ENCODE measurements at regions not wholly inside any gene's neighbourhood (a gene's known extent, or its start where the extent isn't known, plus 50 kb on each side); places are given as distances from the start of the nearest gene placed in this dataset.

GRCh38 chr2:176822060-176822459 lies 390.5 kb upstream of the HNRNPA3 start:
- DNase-seq (ENCODE audit: low read depth in 4 of 4, low spot score in 3 of 4), result no peak

- DNase-seq (ENCODE audit: low read depth in 4 of 4, low spot score in 3 of 4), result no peak
Observed at GRCh38 chr2:176826356-176826755, 386.2 kb upstream of the HNRNPA3 start.

GRCh38 chr2:176826984-176827668 lies 385.5 kb upstream of the HNRNPA3 start:
- no peak for DNase-seq (ENCODE audit: low read depth in 4 of 4, low spot score in 3 of 4)

GRCh38 chr2:176830362-176830761 lies 382.2 kb upstream of the HNRNPA3 start:
- DNase-seq (ENCODE audit: low read depth in 4 of 4, low spot score in 3 of 4), result no peak

DNA sequence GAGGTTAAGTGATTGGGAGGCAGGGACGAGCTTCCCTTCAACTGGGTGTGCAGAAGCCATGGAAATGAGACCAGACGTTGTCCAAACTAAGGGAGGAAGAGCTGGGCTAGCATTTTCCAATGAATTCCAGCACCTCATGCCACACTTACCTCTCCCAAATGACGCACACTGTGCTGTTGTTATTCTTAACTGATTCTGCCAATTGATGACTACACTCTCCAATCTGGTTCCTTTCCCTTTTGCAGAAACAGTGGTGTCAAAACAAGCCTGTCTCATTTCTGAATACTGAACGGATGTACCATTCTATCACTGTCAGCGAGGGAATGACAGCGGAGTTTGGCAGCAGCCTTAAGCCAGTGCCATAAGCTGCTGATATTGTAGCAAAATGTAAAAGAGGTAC lies 380.5 kb upstream of the HNRNPA3 start:
- DNase-seq (ENCODE audit: low read depth in 4 of 4, low spot score in 3 of 4), result no peak

DNA sequence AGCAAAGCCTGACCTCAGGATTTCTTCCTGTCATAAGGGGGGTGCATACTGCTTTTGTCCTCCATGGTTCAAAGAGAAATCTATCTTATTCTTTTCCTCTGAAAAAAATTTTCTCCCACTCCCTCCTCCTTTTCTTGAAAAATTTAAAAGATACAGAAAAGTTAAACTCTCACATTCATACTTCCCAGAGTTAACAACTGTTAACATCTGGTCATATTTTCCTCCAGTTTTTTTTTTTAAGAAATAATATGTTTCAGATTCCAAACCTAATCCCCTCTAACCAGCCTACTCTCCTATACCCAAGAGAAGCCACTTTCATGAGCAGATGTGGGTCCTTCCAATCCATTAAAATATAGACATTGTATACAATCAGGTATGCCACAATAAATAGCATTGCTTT lies 378.9 kb upstream of the HNRNPA3 start:
- DNase-seq (ENCODE audit: low read depth in 4 of 4, low spot score in 3 of 4), result no peak

DNA sequence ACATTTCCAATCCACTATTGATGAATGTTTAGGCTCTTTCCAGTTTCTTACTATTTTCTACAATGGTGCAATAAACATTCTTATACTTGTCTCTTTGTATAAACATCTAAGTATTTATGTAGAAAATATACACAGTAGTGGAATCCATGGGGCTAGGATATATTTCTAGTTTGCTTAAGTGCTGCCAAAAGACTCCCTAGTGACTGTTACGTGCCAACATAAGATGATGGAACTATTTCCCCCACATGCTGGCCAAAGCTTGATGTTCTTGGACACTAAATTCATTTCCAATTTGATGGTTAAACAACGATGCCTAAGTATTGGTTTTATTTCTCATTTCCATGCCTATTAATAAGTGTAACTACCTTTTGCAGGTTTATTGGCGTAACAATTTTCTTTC lies 378.4 kb upstream of the HNRNPA3 start:
- DNase-seq (ENCODE audit: low read depth in 4 of 4, low spot score in 3 of 4), result no peak

DNA sequence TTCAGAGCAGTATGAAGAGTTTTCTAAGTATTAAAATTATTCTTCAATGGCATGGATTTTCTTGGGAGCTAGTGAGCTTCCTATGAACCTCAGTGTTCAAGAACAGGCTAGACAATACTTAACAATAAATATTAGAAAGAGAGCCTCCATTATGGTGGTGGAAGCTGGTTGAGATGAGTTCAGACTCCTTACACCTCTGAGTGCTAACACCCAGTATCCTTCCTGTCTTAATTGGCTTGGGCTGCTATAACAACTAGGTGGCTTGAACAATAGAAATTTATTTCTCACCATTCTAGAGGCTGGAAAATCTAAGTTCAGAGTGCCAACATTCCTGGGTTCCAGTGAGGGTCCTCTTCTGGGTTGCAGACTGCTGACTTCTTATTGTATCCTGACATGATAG lies 369.4 kb upstream of the HNRNPA3 start:
- DNase-seq (ENCODE audit: low read depth in 4 of 4, low spot score in 3 of 4), result no peak

- DNase-seq (ENCODE audit: low read depth in 4 of 4, low spot score in 3 of 4), result no peak
Observed at GRCh38 chr2:176844461-176844860, 368.1 kb upstream of the HNRNPA3 start.

- no peak for DNase-seq (ENCODE audit: low read depth in 4 of 4, low spot score in 3 of 4)
Observed at GRCh38 chr2:176845718-176846117, 366.9 kb upstream of the HNRNPA3 start.

DNA sequence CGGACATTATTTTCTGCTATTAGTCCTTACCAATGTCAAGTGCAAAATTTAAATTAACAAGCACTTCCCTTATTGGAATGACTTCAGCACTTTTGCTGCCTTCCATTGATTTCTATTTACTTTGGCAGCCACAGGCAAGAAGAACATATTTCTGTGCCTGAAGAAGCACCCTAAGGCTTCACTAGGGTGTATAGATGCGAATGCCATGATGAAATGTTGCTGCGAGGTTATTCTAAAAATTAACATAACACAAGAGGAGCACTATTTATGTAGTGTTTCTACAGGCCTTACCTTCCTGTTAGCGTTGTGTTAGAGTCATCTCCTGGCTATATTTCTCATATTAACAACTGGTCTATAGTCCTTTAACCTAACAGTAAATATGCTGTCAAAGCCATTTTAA lies 365.0 kb upstream of the HNRNPA3 start:
- DNase-seq (ENCODE audit: low read depth in 4 of 4, low spot score in 3 of 4), result no peak

GRCh38 chr2:176848844-176849243 lies 363.8 kb upstream of the HNRNPA3 start:
- no peak for DNase-seq (ENCODE audit: low read depth in 4 of 4, low spot score in 3 of 4)

DNA sequence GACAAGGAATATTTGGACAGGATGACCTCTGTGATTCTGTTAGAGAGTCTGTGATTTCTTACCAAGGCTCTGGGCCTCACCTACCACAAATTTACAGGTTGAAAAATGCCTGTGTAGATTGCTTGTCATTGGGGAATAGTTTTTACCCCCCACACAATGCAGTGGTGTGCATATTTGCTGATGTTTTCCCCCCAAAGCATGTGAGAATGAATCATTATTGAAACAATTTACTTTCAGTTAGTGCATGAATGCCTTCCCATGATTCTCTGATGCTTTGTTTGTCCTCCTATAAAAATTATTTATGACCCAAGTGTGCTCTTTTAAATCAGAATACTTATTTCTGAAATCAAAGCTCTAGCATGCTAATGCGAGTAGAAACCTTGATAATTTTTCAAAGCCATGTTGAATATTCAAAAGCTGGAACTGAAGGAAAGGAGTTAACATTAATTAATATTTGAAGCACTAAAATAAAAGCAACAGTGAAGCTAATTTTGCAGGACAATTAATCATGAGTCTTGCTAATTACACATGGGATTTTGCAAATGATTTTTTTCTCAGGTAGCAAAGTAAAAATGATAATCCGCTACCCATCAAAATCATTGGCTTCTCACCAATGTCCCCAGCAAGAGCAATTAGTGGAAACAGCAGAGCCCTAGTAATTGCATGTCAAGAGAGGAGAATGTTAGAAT lies 361.2 kb upstream of the HNRNPA3 start:
- no peak for DNase-seq (ENCODE audit: low read depth in 4 of 4, low spot score in 3 of 4)

DNA sequence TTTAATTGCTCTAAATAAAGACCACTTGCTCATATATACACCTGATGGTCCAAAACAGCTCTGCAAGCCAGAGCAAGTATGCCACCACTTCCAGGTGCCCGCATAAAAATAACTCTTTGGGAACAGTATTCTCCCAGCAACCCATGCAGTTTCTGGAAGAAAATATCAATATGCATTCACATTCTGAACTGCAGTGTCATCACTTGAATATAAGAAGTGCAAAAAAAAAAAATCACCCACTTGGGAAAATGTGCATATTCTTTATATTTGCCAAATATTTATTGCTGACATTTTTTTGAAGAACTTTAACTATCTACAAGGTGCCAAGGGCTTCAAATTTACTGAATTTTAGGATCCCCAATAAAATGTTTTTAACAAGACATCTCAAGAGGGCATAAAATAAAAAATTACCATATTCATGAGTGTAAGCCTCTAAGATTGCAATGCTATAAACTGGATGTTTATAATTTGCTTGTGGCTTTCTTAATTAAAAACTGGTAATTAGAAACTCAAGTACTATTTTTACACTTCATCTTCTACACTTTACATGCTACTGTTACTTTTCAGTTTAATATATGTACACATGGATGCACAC lies 360.6 kb upstream of the HNRNPA3 start:
- DNase-seq (ENCODE audit: low read depth in 4 of 4, low spot score in 3 of 4), result no peak

DNA sequence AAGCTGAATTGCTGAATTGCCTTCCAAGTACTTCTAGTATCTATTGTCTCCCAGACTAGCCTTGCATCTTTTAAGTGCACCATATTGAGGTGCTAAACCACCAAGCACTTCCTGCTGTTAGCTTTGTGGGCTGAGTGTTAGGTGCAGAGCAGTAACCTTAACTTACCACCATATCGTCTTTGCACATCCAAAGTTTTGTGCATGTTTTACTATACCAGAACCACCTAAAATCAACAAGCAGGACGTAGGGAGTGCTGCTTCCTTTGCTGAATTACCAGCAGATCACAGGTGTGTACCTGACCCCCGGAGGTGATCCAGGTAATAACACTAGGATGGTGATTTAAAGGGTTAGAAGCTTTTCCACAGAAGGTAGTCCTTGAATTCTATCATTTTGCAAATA lies 359.9 kb upstream of the HNRNPA3 start:
- no peak for DNase-seq (ENCODE audit: low read depth in 4 of 4, low spot score in 3 of 4)

GRCh38 chr2:176854062-176854461 lies 358.5 kb upstream of the HNRNPA3 start:
- no peak for DNase-seq (ENCODE audit: low read depth in 4 of 4, low spot score in 3 of 4)

DNA sequence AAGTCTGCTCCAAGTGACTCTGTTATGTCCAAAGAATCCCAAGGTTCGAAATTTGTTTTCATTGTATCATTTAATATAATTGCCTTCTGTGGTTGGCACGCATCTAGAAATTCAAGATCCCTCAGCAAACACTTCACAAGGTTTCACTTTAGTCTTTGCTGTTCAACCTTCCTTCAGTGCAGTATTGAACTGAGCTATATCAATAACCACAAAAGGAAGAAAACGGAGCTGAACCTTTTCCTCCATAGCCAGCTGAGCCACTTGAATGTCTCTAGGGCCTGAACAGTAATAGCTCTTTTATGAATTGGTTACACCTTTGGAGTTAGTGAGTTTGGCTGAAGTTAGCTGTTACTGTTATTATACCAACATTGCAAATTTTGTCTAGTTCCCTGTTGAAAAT lies 357.7 kb upstream of the HNRNPA3 start:
- DNase-seq (ENCODE audit: low read depth in 4 of 4, low spot score in 3 of 4), result no peak

DNA sequence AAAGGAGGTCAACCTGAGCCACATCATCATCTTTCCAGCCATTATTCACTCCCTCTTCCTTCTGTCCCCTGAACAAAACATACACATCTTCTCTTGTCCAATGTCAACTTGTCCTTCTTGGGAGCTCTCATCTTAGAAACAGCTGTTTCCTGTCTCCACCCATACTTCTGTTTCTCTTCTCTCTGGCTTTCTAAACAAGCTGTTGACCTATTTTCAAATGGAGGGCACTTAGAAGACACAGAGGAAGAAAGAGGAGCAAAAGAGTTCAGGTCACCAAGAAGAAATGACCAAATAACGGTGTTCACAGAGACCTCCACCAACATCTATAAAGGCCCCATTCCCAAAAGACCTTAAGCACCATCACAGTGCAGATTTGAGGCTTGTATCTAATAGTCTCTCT lies 355.9 kb upstream of the HNRNPA3 start:
- no peak for DNase-seq (ENCODE audit: low read depth in 4 of 4, low spot score in 3 of 4)

- DNase-seq (ENCODE audit: low read depth in 4 of 4, low spot score in 3 of 4), result no peak
Observed at GRCh38 chr2:176865336-176865735, 347.3 kb upstream of the HNRNPA3 start.

GRCh38 chr2:176872406-176872805 lies 340.2 kb upstream of the HNRNPA3 start:
- DNase-seq (ENCODE audit: low read depth in 4 of 4, low spot score in 3 of 4), result no peak

- DNase-seq (ENCODE audit: low read depth in 4 of 4, low spot score in 3 of 4), result no peak
Observed at GRCh38 chr2:176873403-176873802, 339.2 kb upstream of the HNRNPA3 start.

DNA sequence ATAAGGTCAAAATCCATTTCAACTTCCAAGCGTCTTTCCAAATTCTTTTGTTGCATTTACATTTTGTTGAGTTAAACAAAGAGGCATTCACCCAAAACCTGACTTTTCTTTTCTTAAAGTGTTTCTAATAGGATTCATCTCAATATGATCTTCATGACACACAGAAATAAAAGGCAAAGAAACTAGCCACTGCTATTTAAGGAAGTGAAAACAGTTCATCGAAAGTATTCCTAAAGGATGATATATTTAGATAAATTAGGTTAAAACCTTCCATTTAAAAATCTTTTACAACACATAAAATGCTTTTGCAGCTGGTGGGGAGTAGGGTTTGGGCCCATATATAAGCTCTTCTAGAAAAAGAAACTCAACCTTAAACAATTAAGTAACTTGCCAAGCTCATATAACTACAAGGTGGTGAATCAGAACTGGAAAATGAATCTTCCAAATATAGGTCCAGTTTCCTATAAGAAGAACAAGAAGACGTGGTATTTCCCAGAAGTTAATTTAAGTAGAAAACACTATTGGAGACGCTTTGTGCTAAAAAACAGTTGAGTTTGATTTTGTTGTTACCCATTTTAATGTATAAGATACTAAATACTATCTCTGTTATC lies 336.0 kb upstream of the HNRNPA3 start:
- no peak for DNase-seq (ENCODE audit: low read depth in 4 of 4, low spot score in 3 of 4)
